Colon (tissue), 2 donors: ENCODE measurements at regions not wholly inside any gene's neighbourhood (a gene's known extent, or its start where the extent isn't known, plus 50 kb on each side); places are given as distances from the start of the nearest gene placed in this dataset.
A peak's percentile ranks its signal among the peaks of the same experiment; 100 is the strongest.
"Not testable (repeated sequence)": the region's sequence is repeated elsewhere in the genome, so short reads cannot be mapped to it uniquely, and the experiment has no call there.

ENCODE experiments used
- FAIRE-seq: peaks from 2 replicates; lab custom pipeline; 2012; peaks lifted over from hg19 to GRCh38; lab: Jason Lieb, UNC
- donor health status: control.
- donor health status: control.

DNA sequence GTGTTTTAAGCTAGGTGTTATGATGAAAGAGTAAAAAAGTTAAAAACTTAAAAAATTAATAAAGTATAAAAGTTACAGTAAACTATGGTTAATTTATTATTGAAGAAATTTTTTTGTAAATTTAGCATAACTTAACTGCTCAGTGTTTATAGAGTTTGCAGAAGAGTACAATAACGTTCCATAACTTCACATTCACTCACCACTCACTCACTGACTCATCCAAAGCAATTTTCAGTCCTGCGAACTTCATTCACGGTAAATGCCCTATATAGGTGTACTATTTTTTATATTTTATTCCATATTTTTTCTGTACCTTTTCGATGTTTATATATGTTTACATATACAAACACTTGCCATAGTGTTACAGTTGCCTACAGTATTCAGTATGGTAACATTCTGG is 694.8 kb upstream of the SLC39A10 start:
- peak; percentile 49 for FAIRE-seq

DNA sequence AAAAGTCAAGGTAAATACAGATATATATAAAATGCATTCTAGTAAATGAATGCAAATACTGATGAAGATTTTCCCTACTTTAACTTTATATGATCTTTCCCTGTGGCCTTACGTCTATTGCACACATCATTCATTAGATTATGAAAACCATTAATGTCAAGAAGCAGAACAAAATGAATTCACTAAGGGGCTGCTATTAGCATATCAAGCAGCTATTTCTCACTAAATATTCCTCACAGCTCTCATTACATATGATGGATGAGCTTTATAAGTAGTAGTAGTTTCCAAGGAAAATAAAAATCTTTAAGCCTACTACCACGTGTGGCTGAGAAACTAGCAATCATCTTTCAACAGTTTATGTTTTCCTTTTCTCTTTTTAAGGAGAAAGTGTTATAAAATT is 702.8 kb upstream of the SLC39A10 start:
- no peak for FAIRE-seq

GRCh38 chr2:194946826-194947225 is 710.2 kb upstream of the SLC39A10 start:
- no peak for FAIRE-seq

- no peak for FAIRE-seq
Observed at GRCh38 chr2:194938066-194938465, 719.0 kb upstream of the SLC39A10 start.

- FAIRE-seq = no peak
Observed at GRCh38 chr2:194927489-194927888, 729.5 kb upstream of the SLC39A10 start.

- FAIRE-seq = no peak
Observed at GRCh38 chr2:194926873-194927272, 730.2 kb upstream of the SLC39A10 start.

- FAIRE-seq = no peak
Observed at GRCh38 chr2:194925742-194926141, 731.3 kb upstream of the SLC39A10 start.

GRCh38 chr2:194917519-194917918 is 739.5 kb upstream of the SLC39A10 start:
- FAIRE-seq = no peak

GRCh38 chr2:194915485-194915884 is 741.5 kb upstream of the SLC39A10 start:
- no peak for FAIRE-seq

- FAIRE-seq = no peak
Observed at GRCh38 chr2:194907569-194907968, 749.5 kb upstream of the SLC39A10 start.

DNA sequence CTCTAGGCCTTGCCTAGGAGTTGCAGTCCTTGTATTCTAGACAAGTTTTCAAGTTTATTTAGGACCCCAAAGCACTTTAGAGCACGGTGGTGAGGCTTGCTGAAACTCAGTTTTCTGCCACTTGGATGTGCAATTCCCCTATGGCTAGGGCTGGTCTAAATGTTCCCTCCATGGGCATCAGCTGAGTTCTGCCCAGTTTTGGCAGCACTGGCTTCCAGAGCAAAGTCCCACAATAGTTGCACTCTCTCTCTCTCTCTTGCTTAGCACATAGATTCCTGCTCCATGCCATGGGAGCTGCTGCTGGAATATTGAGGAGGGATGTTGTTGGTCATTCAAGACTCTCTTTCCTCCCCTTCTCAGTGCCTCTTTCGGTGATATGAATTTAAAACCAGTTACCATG is 760.2 kb upstream of the SLC39A10 start:
- FAIRE-seq = no peak

GRCh38 chr2:194883711-194884110 is 773.3 kb upstream of the SLC39A10 start:
- FAIRE-seq = no peak

DNA sequence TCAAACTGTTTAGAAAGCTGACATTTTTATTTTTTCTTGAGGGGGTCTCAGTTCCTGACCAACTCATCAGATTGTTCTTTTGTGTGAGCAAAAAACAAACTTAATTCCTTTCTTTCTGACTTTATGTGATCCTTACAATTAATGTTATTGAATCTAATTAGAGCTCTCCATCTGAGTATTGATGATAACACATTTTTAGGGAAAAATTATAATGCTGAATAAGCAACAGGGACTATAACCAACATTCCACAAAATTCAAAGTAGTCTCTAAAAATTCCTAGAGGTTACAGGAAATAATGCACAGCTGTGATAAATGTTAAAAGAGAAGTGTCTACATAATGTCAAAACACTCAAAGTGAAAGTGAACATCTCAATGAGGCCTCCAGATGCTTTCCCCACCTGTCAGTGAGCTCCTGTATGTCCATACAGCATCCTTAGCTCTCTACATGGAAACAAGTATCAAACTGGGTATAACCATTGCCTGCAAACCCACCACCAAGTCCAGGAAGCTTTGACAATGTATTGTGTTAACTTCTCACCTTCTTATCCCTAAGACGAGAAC is 786.0 kb upstream of the SLC39A10 start:
- no peak for FAIRE-seq

- no peak for FAIRE-seq
Observed at GRCh38 chr2:194867328-194867727, 789.7 kb upstream of the SLC39A10 start.

DNA sequence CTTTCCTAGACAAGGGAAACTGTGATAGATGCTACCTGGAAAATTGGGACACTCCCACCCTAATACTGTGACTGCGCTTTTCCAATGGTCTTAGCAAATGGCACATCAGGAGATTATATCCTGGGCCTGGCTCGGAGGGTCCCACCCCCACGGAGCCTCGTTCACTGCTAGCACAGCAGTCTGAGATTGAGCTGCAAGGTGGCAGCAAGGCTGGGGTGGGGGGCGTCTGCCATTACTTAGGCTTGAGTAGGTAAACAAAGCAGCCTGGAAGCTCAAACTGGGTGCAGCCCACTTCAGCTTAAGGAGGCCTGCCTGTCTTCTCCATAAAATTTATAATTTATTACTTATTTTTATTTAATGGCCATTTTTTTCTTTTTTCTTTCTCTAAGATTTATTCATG is 802.1 kb upstream of the SLC39A10 start:
- FAIRE-seq = no peak

DNA sequence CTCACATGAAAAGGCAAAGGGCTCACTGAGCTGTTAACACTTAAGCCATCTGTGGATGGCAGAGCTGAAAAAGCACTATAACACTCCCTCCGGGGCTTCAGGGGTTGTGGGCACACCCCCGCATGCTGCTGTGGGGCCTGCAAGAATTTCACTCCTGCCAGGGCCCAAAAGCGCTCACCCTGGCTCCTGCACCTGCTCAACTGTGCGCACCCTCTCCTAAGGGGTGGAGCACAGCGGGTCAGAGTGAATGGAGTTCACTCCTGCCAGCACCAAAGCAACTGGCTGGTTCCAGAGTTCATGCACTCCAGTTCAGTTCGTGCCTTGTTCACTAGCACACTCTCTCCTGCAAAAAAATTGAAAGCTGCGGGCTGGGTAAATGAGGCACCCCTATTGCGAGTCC is 814.2 kb upstream of the SLC39A10 start:
- FAIRE-seq = no peak

GRCh38 chr2:194834371-194834770 is 822.7 kb upstream of the SLC39A10 start:
- not testable (repeated sequence) for FAIRE-seq

DNA sequence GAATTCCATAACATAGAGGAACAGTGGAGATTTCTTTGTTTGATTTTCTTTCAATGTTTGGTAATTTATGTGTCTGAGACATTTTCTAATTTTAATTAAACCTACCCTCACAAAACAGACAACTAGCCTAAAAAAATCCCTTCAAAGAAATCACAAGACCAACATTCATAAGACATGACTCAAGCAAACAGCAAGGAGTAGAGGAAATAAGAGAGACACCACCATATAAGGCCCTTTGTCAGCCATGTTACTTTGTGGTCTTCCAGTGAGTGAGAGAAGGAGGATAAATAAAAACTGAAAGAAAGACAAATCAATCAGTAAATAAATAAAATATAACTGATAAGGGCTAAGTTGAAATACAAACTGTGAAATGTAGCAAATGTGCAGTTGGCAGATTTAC is 830.8 kb upstream of the SLC39A10 start:
- FAIRE-seq = no peak

DNA sequence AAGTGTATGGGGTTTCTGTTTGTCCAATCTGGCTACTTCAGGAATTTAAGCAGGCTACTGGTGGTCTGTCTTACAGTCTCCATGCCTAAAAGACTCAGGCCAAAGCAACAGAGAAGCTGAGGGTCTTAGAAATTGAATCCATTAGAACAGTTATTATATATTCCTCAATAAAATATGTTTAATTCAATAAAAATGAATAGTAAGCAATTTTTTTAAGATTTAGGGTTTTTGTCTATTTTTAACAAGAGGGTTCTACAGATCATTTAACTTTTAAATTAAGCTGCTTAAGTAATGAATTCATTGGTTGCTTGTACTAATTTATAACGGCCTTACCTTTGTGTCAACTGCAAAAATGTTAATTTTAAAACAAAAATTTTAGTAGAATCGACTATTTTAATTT is 832.6 kb upstream of the SLC39A10 start:
- FAIRE-seq = no peak

DNA sequence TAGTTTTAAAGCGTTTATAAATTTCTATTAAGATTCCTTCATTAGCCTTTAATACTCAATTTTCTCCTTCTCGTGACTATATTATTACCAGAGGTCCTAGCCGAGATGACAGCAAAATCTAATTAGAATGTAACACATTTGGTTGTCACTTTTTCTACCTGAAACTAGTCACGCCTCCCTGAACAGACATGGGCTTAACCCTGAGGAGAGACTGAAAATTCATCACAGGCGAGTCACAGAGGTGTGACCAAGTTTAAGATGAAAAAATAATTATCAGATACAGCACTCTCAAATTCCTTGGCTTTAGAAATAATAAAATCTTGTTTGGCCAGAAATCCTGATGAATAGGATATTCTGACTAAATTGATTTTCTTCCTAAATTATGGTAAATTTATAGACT is 834.4 kb upstream of the SLC39A10 start:
- FAIRE-seq = no peak

DNA sequence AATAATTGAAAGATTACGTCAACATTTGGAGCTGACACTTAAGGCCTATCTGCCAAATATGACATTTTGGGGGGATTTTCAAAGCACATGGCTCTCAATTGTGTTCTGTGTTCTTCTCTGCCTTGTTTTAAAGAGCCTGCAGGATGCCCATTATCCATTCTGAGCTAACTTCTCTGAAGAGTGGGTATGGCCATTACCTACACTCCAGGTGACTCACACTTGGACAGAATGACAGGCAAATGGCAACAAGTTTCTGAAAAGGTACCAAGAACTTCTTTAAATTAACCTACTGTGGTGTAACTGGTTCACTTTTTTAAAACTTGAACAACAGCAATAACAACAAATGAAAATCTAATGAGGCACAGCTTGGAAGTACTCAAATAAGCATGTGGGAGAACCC is 834.9 kb upstream of the SLC39A10 start:
- no peak for FAIRE-seq

DNA sequence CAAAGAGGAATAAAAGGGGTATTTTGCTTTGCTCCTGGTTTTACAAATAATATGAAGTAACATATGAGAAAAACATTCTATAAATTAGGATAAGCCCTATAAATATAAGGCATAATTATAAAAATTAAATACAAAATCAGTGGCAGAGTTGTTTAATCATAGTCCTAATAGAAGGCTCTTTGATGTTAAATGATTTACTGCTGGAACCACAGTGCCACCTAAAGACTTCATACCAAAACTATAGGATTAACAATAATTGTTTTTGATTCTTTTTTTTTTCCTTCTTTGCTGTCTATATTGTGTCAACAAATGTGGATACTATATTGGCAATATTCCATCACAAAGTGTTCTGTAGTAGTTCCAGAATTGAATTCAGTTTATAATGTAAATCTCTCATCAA is 837.7 kb upstream of the SLC39A10 start:
- FAIRE-seq = no peak

GRCh38 chr2:194815475-194815874 is 841.6 kb upstream of the SLC39A10 start:
- no peak for FAIRE-seq

- no peak for FAIRE-seq
Observed at GRCh38 chr2:194802589-194802988, 854.4 kb upstream of the SLC39A10 start.

DNA sequence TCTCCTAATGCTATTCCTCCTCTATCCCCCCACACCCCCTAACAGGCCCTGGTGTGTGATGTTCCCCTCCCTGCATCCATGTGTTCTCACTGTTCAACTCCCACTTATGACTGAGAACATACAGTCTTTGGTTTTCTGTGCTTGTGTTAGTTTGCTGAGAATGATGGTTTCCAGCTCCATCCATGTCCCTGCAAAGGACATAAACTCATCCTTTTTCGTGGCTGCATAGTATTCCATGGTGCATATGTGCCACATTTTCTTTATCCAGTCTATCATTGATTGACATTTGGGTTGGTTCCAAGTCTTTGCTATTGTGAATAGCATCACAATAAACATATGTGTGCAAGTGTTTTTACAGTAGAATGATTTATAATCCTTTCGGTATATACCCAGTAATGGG is 870.0 kb upstream of the SLC39A10 start:
- not testable (repeated sequence) for FAIRE-seq
